PC-3 (cell line): ENCODE measurements at regions not wholly inside any gene's neighbourhood (a gene's known extent, or its start where the extent isn't known, plus 50 kb on each side); places are given as distances from the start of the nearest gene placed in this dataset.

Source experiments
- CTCF ChIP-seq: fragments of 300-600 bp; sonication (generic); conservative IDR thresholded peaks from 2 replicates; pipeline ENCODE4 v1.5.1; 2017; ENCODE audit warnings: antibody characterized with exemption, low read depth, mild to moderate bottlenecking, low read length
- EZH2phosphoT487 ChIP-seq: fragments of 300-600 bp; sonication (generic); IDR thresholded peaks from 2 replicates; pipeline ENCODE4 v1.6.1; 2018; ENCODE audit warnings: mild to moderate bottlenecking, antibody characterized with exemption, low read length, borderline replicate concordance

DNA sequence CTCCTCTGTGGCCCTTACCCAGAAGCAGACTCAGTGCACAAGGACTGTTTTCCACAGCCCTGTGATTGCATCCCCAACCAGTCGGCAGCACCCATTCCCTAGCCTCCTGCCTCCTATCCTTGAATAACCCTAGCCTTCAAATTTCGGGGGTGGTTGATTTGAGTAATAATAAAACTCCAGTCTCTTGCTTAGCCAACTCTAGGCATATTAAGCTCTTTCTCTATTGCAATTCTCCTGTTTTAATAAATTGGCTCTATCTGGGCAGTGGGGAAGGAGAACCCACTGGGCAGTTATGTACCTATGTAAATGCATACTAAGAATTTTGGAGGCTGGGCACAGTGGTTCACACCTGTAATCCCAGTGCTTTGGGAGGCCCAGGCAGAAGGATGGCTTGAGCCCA, 70.6 kb upstream of the ZMYND8 start:
- no peak for TF ChIP-seq CTCF
- TF ChIP-seq EZH2phosphoT487, result no peak
